Erythroblast (primary cell): ENCODE measurements at regions not wholly inside any gene's neighbourhood (a gene's known extent, or its start where the extent isn't known, plus 50 kb on each side); places are given as distances from the start of the nearest gene placed in this dataset.
"Not testable (repeated sequence)": the region's sequence is repeated elsewhere in the genome, so short reads cannot be mapped to it uniquely, and the experiment has no call there.

Experiments
- GATA1 ChIP-seq: IDR thresholded peaks from 2 replicates; pipeline ENCODE4 v1.6.1; 2011; ENCODE audit warnings: low read depth, mild to moderate bottlenecking, control low read depth, low read length, moderate library complexity
- POLR2A ChIP-seq: IDR thresholded peaks from 2 replicates; pipeline ENCODE4 v1.6.1; 2011; ENCODE audit warnings: mild to moderate bottlenecking, low read length

- TF ChIP-seq POLR2A, GATA1: not testable (repeated sequence)
These were observed 247.2 kb downstream of the BCL2L11 start for GRCh38 chr2:111367871-111368270.
